GM23338 (cell line): ENCODE measurements at regions not wholly inside any gene's neighbourhood (a gene's known extent, or its start where the extent isn't known, plus 50 kb on each side); places are given as distances from the start of the nearest gene placed in this dataset.

Source experiments
- ATAC-seq: fragments of 200-7000 bp; cut with Tn5 transposase; 3 replicates; pipeline ENCODE4 v1.9.1; 2020
- DNase-seq: peaks from one replicate; pipeline ENCODE4 v3.0.0-alpha.2; 2015; ENCODE audit warnings: low spot score
- H2AFZ ChIP-seq: fragments of 200-600 bp; sonication (generic); 2 replicates; pipeline ENCODE4 v1.8.0; 2016; ENCODE audit warnings: antibody characterized with exemption, mild to moderate bottlenecking, moderate library complexity
- H3F3A ChIP-seq: fragments of 200-600 bp; sonication (generic); replicated peaks from 2 replicates; pipeline ENCODE4 v1.8.0; 2017; ENCODE audit warnings: antibody characterized with exemption, mixed run types, low read depth
- H3K27ac ChIP-seq: fragments of 200-600 bp; sonication (generic); 2 replicates; pipeline ENCODE4 v1.6.1; 2016; ENCODE audit warnings: low read depth
- H3K27me3 ChIP-seq: fragments of 200-600 bp; sonication (generic); 2 replicates; pipeline ENCODE4 v1.8.0; 2016; ENCODE audit warnings: mild to moderate bottlenecking, mixed run types, moderate library complexity; ENCODE audit not compliant: insufficient read depth
- H3K36me3 ChIP-seq: fragments of 200-600 bp; sonication (generic); 2 replicates; pipeline ENCODE4 v1.8.0; 2016; ENCODE audit warnings: mild to moderate bottlenecking; ENCODE audit not compliant: insufficient read depth
- H3K4me1 ChIP-seq: fragments of 200-600 bp; sonication (generic); 2 replicates; pipeline ENCODE4 v1.8.0; 2016; ENCODE audit warnings: mild to moderate bottlenecking, moderate library complexity; ENCODE audit not compliant: insufficient read depth
- H3K4me2 ChIP-seq: fragments of 200-600 bp; sonication (generic); 2 replicates; pipeline ENCODE4 v1.7.1; 2017; ENCODE audit warnings: mixed run types
- H3K4me3 ChIP-seq: fragments of 200-600 bp; sonication (generic); 2 replicates; pipeline ENCODE4 v1.6.1; 2016; ENCODE audit warnings: mixed run types
- H3K79me2 ChIP-seq: fragments of 200-600 bp; sonication (generic); replicated peaks from 2 replicates; pipeline ENCODE4 v1.8.0; 2017; ENCODE audit warnings: mild to moderate bottlenecking; ENCODE audit not compliant: insufficient read depth
- H3K9me2 ChIP-seq: fragments of 200-600 bp; sonication (generic); 2 replicates; pipeline ENCODE4 v1.8.0; 2017; ENCODE audit not compliant: insufficient read depth
- H4K20me1 ChIP-seq: fragments of 200-600 bp; sonication (generic); replicated peaks from 2 replicates; pipeline ENCODE4 v1.8.0; 2017; ENCODE audit warnings: mild to moderate bottlenecking; ENCODE audit not compliant: insufficient read depth
- H3K27ac Mint-ChIP-seq: 2 replicates; pipeline ENCODE4 v1.8.0; 2020; ENCODE audit warnings: inconsistent platforms, mild to moderate bottlenecking, moderate library complexity, mixed read lengths
- H3K27me3 Mint-ChIP-seq: 3 replicates; pipeline ENCODE4 v1.8.0; 2022; ENCODE audit warnings: low read depth, mild to moderate bottlenecking, moderate library complexity, mixed read lengths, inconsistent platforms; ENCODE audit not compliant: insufficient read depth, poor library complexity
- H3K36me3 Mint-ChIP-seq: 3 replicates; pipeline ENCODE4 v1.8.0; 2021; ENCODE audit warnings: low read depth, mild to moderate bottlenecking, inconsistent platforms, moderate library complexity, mixed read lengths
- H3K4me1 Mint-ChIP-seq: 3 replicates; pipeline ENCODE4 v1.8.0; 2020; ENCODE audit warnings: mild to moderate bottlenecking, inconsistent platforms, mixed read lengths
- H3K4me3 Mint-ChIP-seq: 3 replicates; pipeline ENCODE4 v1.8.0; 2021; ENCODE audit warnings: moderate library complexity, mild to moderate bottlenecking, inconsistent platforms, mixed read lengths
- H3K9me3 Mint-ChIP-seq: 3 replicates; pipeline ENCODE4 v1.8.0; 2020; ENCODE audit warnings: moderate library complexity, mild to moderate bottlenecking, inconsistent platforms, mixed read lengths
- ETS1 ChIP-seq: IDR thresholded peaks from 2 replicates; pipeline ENCODE4 v1.6.1; 2016; ENCODE audit warnings: antibody characterized with exemption
- EZH2phosphoT487 ChIP-seq: fragments of 200-600 bp; sonication (generic); IDR thresholded peaks from one replicate; pipeline ENCODE4 v1.8.1; 2018; ENCODE audit warnings: antibody characterized with exemption; ENCODE audit not compliant: unreplicated experiment
- JUNB ChIP-seq: IDR thresholded peaks from one replicate; pipeline ENCODE4 v1.6.1; 2016; ENCODE audit warnings: antibody characterized with exemption; ENCODE audit not compliant: unreplicated experiment
- ZNF114 ChIP-seq: fragments of 250-450 bp; sonication (Bioruptor Pico); IDR thresholded peaks from 2 replicates; pipeline ENCODE4 v1.5.0; 2020; ENCODE audit warnings: mild to moderate bottlenecking, moderate library complexity
- ZNF331 ChIP-seq: fragments of 250-450 bp; sonication (Bioruptor Pico); IDR thresholded peaks from 2 replicates; pipeline ENCODE4 v1.5.0; 2020; ENCODE audit warnings: low read depth, mild to moderate bottlenecking, moderate library complexity
- TF ChIP-seq, protein P1 (sequence below): IDR thresholded peaks from one replicate; pipeline ENCODE4 v1.6.1; 2018; ENCODE audit warnings: antibody characterized with exemption; ENCODE audit not compliant: unreplicated experiment
- TF ChIP-seq, protein P2 (sequence below), 2 experiments: fragments of 200-600 bp in 1 of 2; sonication (generic) in 1 of 2; conservative IDR thresholded peaks; 2 replicates each; pipeline versions ENCODE4 v1.5.1 to v1.6.1; 2016 to 2017; ENCODE audit warnings: antibody characterized with exemption in 2 of 2, low read depth in 2 of 2, mild to moderate bottlenecking in 2 of 2, moderate library complexity in 1 of 2

- no peak overlapping the region for H3K4me3 ChIP-seq
- H3K79me2 ChIP-seq: no peaks in the 10 kb centered on the region
- no peaks in the 10 kb centered on the region for H3K36me3 ChIP-seq
- no peak overlapping the region for H3K4me2 ChIP-seq
- H3K27me3 ChIP-seq: no peaks in the 10 kb centered on the region
- ATAC-seq (no peak), DNase-seq (no peak)
- H3F3A ChIP-seq: no peaks in the 10 kb centered on the region
- Mint-ChIP-seq H3K27ac (no peak overlapping the region), H3K4me1 (no peaks in the 10 kb centered on the region), H3K36me3 (no peaks in the 10 kb centered on the region), H3K27me3 (peaks cover 2% of the 10 kb centered on the region), H3K9me3 (no peaks in the 10 kb centered on the region), H3K4me3 (no peak overlapping the region)
- H2AFZ ChIP-seq: no peak overlapping the region
- TF ChIP-seq, protein P1, sequence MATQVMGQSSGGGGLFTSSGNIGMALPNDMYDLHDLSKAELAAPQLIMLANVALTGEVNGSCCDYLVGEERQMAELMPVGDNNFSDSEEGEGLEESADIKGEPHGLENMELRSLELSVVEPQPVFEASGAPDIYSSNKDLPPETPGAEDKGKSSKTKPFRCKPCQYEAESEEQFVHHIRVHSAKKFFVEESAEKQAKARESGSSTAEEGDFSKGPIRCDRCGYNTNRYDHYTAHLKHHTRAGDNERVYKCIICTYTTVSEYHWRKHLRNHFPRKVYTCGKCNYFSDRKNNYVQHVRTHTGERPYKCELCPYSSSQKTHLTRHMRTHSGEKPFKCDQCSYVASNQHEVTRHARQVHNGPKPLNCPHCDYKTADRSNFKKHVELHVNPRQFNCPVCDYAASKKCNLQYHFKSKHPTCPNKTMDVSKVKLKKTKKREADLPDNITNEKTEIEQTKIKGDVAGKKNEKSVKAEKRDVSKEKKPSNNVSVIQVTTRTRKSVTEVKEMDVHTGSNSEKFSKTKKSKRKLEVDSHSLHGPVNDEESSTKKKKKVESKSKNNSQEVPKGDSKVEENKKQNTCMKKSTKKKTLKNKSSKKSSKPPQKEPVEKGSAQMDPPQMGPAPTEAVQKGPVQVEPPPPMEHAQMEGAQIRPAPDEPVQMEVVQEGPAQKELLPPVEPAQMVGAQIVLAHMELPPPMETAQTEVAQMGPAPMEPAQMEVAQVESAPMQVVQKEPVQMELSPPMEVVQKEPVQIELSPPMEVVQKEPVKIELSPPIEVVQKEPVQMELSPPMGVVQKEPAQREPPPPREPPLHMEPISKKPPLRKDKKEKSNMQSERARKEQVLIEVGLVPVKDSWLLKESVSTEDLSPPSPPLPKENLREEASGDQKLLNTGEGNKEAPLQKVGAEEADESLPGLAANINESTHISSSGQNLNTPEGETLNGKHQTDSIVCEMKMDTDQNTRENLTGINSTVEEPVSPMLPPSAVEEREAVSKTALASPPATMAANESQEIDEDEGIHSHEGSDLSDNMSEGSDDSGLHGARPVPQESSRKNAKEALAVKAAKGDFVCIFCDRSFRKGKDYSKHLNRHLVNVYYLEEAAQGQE: no peak
- TF ChIP-seq ZNF114 (CRISPR knock-in tag): no peak
- no peak for TF ChIP-seq EZH2phosphoT487
- H3K27ac ChIP-seq: no peak overlapping the region
- no peaks in the 10 kb centered on the region for H4K20me1 ChIP-seq
- peaks cover 12% of the 10 kb centered on the region for H3K9me2 ChIP-seq
- no peaks in the 10 kb centered on the region for H3K4me1 ChIP-seq
Measured at GRCh38 chr3:102114264-102114979, 265.1 kb downstream of the NFKBIZ start.

GRCh38 chr3:102122527-102122926 is 273.2 kb downstream of the NFKBIZ start:
- H3K4me2 ChIP-seq: no peak overlapping the region
- H4K20me1 ChIP-seq: no peaks in the 10 kb centered on the region
- Mint-ChIP-seq H3K4me3 (no peak overlapping the region), H3K36me3 (no peaks in the 10 kb centered on the region), H3K27me3 (peaks cover 2% of the 10 kb centered on the region), H3K4me1 (no peaks in the 10 kb centered on the region), H3K9me3 (peaks cover 10% of the 10 kb centered on the region), H3K27ac (no peak overlapping the region)
- H3K27ac ChIP-seq: no peak overlapping the region
- ATAC-seq (no peak), DNase-seq (no peak)
- H3K4me1 ChIP-seq: no peaks in the 10 kb centered on the region
- H2AFZ ChIP-seq: no peak overlapping the region
- no peaks in the 10 kb centered on the region for H3K79me2 ChIP-seq
- H3K36me3 ChIP-seq: no peaks in the 10 kb centered on the region
- no peaks in the 10 kb centered on the region for H3F3A ChIP-seq
- no peak for TF ChIP-seq JUNB
- TF ChIP-seq, protein P2, sequence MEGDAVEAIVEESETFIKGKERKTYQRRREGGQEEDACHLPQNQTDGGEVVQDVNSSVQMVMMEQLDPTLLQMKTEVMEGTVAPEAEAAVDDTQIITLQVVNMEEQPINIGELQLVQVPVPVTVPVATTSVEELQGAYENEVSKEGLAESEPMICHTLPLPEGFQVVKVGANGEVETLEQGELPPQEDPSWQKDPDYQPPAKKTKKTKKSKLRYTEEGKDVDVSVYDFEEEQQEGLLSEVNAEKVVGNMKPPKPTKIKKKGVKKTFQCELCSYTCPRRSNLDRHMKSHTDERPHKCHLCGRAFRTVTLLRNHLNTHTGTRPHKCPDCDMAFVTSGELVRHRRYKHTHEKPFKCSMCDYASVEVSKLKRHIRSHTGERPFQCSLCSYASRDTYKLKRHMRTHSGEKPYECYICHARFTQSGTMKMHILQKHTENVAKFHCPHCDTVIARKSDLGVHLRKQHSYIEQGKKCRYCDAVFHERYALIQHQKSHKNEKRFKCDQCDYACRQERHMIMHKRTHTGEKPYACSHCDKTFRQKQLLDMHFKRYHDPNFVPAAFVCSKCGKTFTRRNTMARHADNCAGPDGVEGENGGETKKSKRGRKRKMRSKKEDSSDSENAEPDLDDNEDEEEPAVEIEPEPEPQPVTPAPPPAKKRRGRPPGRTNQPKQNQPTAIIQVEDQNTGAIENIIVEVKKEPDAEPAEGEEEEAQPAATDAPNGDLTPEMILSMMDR (conservative IDR thresholded peaks at IDR 0.05; ENCODE audit: low read depth in 2 of 2): no peak
- TF ChIP-seq ZNF114 (CRISPR knock-in tag): no peak
- no peak for TF ChIP-seq ZNF331 (CRISPR knock-in tag)
- TF ChIP-seq ETS1: no peak
- 0 out of 2 replicates have a peak, but pooled peaks cover 4% of the 10 kb centered on the region for H3K9me2 ChIP-seq
- H3K4me3 ChIP-seq: no peak overlapping the region
- no peaks in the 10 kb centered on the region for H3K27me3 ChIP-seq
